Spleen (tissue), 11 donors: ENCODE measurements at regions not wholly inside any gene's neighbourhood (a gene's known extent, or its start where the extent isn't known, plus 50 kb on each side); places are given as distances from the start of the nearest gene placed in this dataset.

Source experiments
- DNase-seq: peaks from one replicate; pipeline ENCODE4 v3.0.0-alpha.2; 2020
- H3K27ac ChIP-seq, 8 donors: fragments of 200-600 bp; sonication (generic) in 7 of 8; 1 replicate in 4 of 8; 2 replicates in 4 of 8; pipeline versions ENCODE4 v1.5.0 to v1.8.0; 2016 to 2021; ENCODE audit warnings: inconsistent platforms in 4 of 8, mild to moderate bottlenecking in 4 of 8, moderate library complexity in 1 of 8
- H3K27me3 ChIP-seq, 7 donors: fragments of 200-600 bp; sonication (generic) in 6 of 7; replicated peaks in 1 of 7; 1 replicate in 4 of 7; 2 replicates in 3 of 7; pipeline versions ENCODE4 v1.5.0 to v1.8.0; 2016 to 2021; ENCODE audit warnings: inconsistent platforms in 3 of 7, mild to moderate bottlenecking in 1 of 7
- H3K36me3 ChIP-seq, 6 donors: fragments of 200-600 bp; sonication (generic) in 5 of 6; 1 replicate in 4 of 6; 2 replicates in 2 of 6; pipeline versions ENCODE4 v1.5.0 to v1.8.0; 2016 to 2021; ENCODE audit warnings: inconsistent platforms in 2 of 6
- H3K4me1 ChIP-seq, 6 donors: fragments of 200-600 bp; sonication (generic) in 5 of 6; 1 replicate in 3 of 6; 2 replicates in 3 of 6; pipeline versions ENCODE4 v1.5.0 to v1.8.0; 2016 to 2021; ENCODE audit warnings: inconsistent platforms in 3 of 6
- H3K4me3 ChIP-seq, 8 donors: fragments of 200-600 bp; sonication (generic) in 7 of 8; 1 replicate in 4 of 8; 2 replicates in 4 of 8; pipeline versions ENCODE4 v1.5.0 to v1.8.0; 2016 to 2021; ENCODE audit warnings: inconsistent platforms in 4 of 8, mild to moderate bottlenecking in 4 of 8, moderate library complexity in 2 of 8
- H3K9me3 ChIP-seq, 8 donors: fragments of 200-600 bp; sonication (generic) in 7 of 8; 1 replicate in 4 of 8; 2 replicates in 4 of 8; pipeline versions ENCODE4 v1.5.0 to v1.8.0; 2016 to 2021; ENCODE audit warnings: inconsistent platforms in 4 of 8
- POLR2A ChIP-seq, 3 donors: fragments of 450-650 bp; IDR thresholded peaks; one replicate each; pipeline ENCODE4 v1.5.1; 2017; ENCODE audit warnings: antibody characterized with exemption in 3 of 3, mild to moderate bottlenecking in 1 of 3
- POLR2AphosphoS5 ChIP-seq, 3 donors: sonication (generic); formaldehyde crosslinking; IDR thresholded peaks; one replicate each; pipeline ENCODE4 v1.5.1; 2017; ENCODE audit warnings: antibody characterized with exemption in 3 of 3
- WGBS, 5 donors: extraction: QIAGEN DNeasy Blood & Tissue Kit in 3 of 5; methylation state at CpG; one replicate each; pipeline versions ENCODE4 v1.1.5 to v1.1.7; 2013 to 2018; 5-methylcytosine and 5-hydroxymethylcytosine counted together
- intact Hi-C: fragments of 100-400 bp; cut with DNase I; formaldehyde crosslinking; loops from one replicate; pipeline ENCODE4 v1.15.0; 2023; ENCODE audit warnings: low total_unique reads
- TF ChIP-seq, protein P1 (sequence below), 11 experiments: fragments of 200-600 bp in 7 of 11; fragments of 450-650 bp in 4 of 11; sonication (generic) in 4 of 11; IDR thresholded peaks in 8 of 11; conservative IDR thresholded peaks in 3 of 11; 1 replicate in 7 of 11; 2 replicates in 4 of 11; pipeline versions ENCODE4 v1.4.0 to v1.8.0; 2016 to 2021; ENCODE audit warnings: antibody characterized with exemption in 11 of 11, inconsistent platforms in 4 of 11, mild to moderate bottlenecking in 1 of 11
- donor health status: healthy with polysubstance abuse.
- donor health status: DM: no; HTN: no; CAD: no; lungs with moderate emphysema.
- donor health status: DM: no; HTN: no; CAD: no.
- donor health status: Bipolar disorder and iron deficiency.
- donor health status: healthy.
- donor health status: DM: no; HTN: no; CAD: no.
- donor health status: DM: yes; HTN: yes; CAD: no.

DNA sequence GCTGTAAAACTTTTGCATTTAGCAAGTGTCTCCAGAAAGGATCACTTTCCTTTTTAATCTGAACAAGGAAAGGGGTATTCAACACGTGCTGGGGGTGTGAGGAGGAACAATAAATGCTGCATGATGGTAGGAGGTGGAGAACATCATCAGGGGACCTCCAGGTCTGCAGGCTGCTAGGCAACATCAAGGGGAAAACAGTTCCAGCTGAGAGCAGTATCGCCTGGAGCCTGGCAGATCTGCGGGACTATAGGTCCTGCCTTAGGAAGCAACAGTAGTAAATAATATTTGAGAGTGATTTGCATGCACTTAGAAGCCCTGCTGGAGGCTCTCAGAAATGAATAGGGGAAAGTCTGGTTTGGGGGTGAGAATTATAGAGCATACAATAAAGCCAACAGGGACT lies 175.6 kb downstream of the SUCLG1 start:
- DNase-seq = no peak
- H3K9me3 ChIP-seq = no peaks in the 10 kb centered on the region
- no peak overlapping the region for H3K4me3 ChIP-seq
- peaks cover 0 to 12% (median 0%) of the 10 kb centered on the region in 7 donors for H3K27me3 ChIP-seq
- no peaks in the 10 kb centered on the region for H3K36me3 ChIP-seq
- H3K27ac ChIP-seq = no peak overlapping the region
- no peaks in the 10 kb centered on the region for H3K4me1 ChIP-seq
- TF ChIP-seq POLR2AphosphoS5 (IDR thresholded peaks at IDR 0.05) (no peak), POLR2A (IDR thresholded peaks at IDR 0.05) (no peak)
- TF ChIP-seq, protein P1, sequence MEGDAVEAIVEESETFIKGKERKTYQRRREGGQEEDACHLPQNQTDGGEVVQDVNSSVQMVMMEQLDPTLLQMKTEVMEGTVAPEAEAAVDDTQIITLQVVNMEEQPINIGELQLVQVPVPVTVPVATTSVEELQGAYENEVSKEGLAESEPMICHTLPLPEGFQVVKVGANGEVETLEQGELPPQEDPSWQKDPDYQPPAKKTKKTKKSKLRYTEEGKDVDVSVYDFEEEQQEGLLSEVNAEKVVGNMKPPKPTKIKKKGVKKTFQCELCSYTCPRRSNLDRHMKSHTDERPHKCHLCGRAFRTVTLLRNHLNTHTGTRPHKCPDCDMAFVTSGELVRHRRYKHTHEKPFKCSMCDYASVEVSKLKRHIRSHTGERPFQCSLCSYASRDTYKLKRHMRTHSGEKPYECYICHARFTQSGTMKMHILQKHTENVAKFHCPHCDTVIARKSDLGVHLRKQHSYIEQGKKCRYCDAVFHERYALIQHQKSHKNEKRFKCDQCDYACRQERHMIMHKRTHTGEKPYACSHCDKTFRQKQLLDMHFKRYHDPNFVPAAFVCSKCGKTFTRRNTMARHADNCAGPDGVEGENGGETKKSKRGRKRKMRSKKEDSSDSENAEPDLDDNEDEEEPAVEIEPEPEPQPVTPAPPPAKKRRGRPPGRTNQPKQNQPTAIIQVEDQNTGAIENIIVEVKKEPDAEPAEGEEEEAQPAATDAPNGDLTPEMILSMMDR (IDR thresholded peaks at IDR 0.05 in 8 of 11, conservative IDR thresholded peaks at IDR 0.05 in 3 of 11) = no peak
- 45 to 58% (median 49%) methylated on average over 3 of the region's 3 CpGs for WGBS, 5 donors
- intact Hi-C loops = no loop called here

DNA sequence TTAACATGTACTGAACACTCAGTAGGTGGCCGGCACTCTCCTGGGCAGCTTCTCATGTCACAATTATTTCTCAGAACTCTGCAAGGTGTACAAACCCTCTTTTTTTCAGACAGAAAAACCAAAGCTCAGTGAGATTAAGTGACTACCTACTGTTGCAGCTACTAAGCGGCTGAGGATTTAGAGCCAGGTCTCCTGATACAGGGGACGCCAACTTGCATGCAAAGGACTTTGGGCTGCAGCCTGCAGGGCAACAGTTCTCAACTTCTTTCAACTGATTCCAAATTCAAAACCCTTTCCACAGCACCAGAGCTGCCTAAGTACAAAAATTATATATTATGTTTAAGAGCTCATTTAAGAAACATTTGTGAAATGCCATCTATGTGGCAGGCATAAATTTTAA lies 177.6 kb downstream of the SUCLG1 start:
- Histone ChIP-seq H3K4me1 (no peaks in the 10 kb centered on the region), H3K36me3 (no peaks in the 10 kb centered on the region), H3K9me3 (no peaks in the 10 kb centered on the region), H3K27ac (no peak overlapping the region), H3K4me3 (no peak overlapping the region), H3K27me3 (peaks cover 0 to 13% (median 0%) of the 10 kb centered on the region in 7 donors)
- TF ChIP-seq POLR2AphosphoS5 (IDR thresholded peaks at IDR 0.05) = no peak
- TF ChIP-seq, protein P1 (IDR thresholded peaks at IDR 0.05 in 8 of 11, conservative IDR thresholded peaks at IDR 0.05 in 3 of 11) = no peak
- TF ChIP-seq POLR2A (IDR thresholded peaks at IDR 0.05) = no peak
- DNase-seq = no peak
- intact Hi-C loops = no loop called here
- 91 to 97% (median 95%) methylated on average over 3 of the region's 3 CpGs for WGBS, 5 donors

GRCh38 chr2:84280873-84281272 lies 178.2 kb downstream of the SUCLG1 start:
- Histone ChIP-seq H3K27ac (no peak overlapping the region), H3K4me3 (no peak overlapping the region), H3K9me3 (no peaks in the 10 kb centered on the region), H3K4me1 (no peaks in the 10 kb centered on the region), H3K27me3 (peaks cover 0 to 13% (median 0%) of the 10 kb centered on the region in 7 donors), H3K36me3 (no peaks in the 10 kb centered on the region)
- DNase-seq = no peak
- WGBS, 5 donors = 66 to 94% (median 90%) methylated on average over 1 of the region's 1 CpG
- TF ChIP-seq POLR2AphosphoS5 (IDR thresholded peaks at IDR 0.05) = no peak
- intact Hi-C loops = no loop called here

DNA sequence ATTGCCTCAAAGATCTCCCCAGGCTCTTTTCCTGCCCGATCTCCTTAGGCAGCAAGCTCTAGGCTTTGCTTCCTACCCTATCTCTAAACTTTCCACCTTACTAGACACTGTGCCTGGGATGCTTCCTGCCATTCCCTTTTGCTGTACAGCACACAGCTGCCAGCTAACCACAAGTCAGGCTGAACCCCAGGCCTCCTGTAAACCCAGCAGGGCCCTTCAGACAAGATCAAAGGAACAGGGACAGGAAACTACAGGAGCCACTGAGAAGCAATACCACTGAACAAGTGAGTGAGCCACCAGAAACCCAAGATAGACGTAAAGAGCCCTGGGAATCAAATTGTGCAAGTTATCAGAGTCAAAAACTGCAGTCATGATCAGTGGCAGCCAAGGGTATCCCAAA lies 180.7 kb downstream of the SUCLG1 start:
- intact Hi-C loops = no loop called here
- no peak for DNase-seq
- Histone ChIP-seq H3K9me3 (no peaks in the 10 kb centered on the region), H3K4me3 (no peak overlapping the region), H3K27ac (no peak overlapping the region), H3K4me1 (no peaks in the 10 kb centered on the region), H3K27me3 (peaks cover 0 to 13% (median 0%) of the 10 kb centered on the region in 7 donors), H3K36me3 (no peaks in the 10 kb centered on the region)
- 68 to 76% (median 74%) methylated on average over 2 of the region's 2 CpGs for WGBS, 5 donors
- no peak for TF ChIP-seq POLR2A (IDR thresholded peaks at IDR 0.05)

DNA sequence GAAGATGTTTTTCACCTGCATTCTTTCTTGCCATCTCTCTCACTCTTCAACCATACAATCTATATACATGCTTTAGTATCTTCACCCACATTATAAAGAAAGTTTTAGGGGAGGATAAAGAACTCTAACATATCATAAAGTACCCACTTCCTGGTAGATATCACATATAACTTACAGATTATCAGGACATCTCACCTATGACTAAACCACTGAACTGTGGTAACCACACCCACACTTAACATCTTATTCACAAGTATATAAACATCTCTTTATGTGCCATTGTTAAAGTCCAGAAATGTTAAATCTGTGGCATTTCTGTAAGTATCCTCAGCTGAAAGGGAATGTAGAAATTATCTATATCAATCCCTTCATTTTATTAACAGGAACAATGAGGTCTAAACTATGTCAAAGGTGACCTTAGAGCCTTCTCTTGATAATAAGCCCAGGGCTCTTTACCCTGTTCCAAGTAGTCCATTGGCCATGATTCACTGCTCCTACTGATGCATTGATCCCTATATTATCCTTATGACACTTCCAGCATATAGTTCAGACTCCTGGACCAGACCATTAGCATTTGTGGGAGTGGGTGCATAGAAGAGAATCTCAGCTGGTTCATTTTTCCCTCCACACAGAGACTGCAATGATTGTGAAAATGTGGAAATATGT lies 182.4 kb downstream of the SUCLG1 start:
- DNase-seq = no peak
- no peaks in the 10 kb centered on the region for H3K4me1 ChIP-seq
- intact Hi-C loops = no loop called here

More for the DNA sequence above, 182.4 kb downstream of the SUCLG1 start:
- Histone ChIP-seq H3K9me3 (no peaks in the 10 kb centered on the region), H3K27me3 (peaks cover 0 to 13% (median 0%) of the 10 kb centered on the region in 7 donors), H3K4me3 (no peak overlapping the region), H3K36me3 (no peaks in the 10 kb centered on the region), H3K27ac (no peak overlapping the region)
- TF ChIP-seq POLR2AphosphoS5 (IDR thresholded peaks at IDR 0.05) (no peak), POLR2A (IDR thresholded peaks at IDR 0.05) (no peak)
- TF ChIP-seq, protein P1 (IDR thresholded peaks at IDR 0.05 in 8 of 11, conservative IDR thresholded peaks at IDR 0.05 in 3 of 11) = no peak
